ENCODE measurements at regions not wholly inside any gene's neighbourhood (a gene's known extent, or its start where the extent isn't known, plus 50 kb on each side); places are given as distances from the start of the nearest gene placed in this dataset.

DNA sequence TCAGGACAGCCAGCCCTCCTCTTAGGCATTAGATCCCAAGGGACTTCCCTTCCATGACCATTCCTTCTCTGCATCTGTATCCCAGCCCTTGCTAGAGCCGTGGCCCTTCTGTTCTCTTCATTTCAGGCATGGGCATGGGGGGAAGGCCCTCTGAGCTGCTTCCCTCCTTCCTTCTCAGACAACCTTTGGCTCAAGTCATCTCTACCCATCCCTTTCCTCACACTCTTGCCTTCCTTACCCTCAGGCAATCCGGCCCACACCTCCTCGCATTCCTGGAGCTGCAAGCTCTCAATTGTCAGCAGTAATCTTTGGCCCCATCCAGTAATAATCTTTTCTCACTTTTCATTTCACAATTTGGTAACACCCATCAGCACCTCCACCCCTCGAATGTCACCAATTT is 426.9 kb upstream of the JARID2 start:
- DNase-seq (ENCODE audit: low spot score) = no peak

DNA sequence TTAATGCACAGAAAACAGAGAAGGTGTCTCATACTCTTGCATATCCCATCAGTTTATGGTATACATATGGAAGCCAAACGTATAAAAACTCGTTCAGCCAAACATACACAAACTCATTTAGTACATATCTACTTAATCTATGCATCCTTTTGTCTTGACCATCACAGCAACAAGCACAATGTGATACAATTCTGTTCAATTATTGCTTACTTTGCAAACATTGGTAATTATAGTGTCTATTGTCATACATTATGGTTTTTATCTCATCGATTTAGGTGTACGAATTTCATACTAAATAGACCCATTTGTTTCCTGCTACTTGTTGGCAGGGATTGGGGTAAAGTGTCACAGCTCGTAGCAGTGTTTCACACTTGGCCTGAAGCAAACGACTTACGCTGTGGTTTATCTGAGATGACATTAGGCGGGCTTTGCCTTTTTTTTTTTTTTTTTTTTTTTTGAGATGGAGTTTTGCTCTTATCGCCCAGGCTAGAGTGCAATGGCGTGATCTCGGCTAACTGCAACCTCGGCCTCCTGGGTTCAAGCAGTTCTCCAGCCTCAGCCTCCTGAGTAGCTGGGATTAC is 425.9 kb upstream of the JARID2 start:
- DNase-seq (ENCODE audit: low spot score) = no peak

DNA sequence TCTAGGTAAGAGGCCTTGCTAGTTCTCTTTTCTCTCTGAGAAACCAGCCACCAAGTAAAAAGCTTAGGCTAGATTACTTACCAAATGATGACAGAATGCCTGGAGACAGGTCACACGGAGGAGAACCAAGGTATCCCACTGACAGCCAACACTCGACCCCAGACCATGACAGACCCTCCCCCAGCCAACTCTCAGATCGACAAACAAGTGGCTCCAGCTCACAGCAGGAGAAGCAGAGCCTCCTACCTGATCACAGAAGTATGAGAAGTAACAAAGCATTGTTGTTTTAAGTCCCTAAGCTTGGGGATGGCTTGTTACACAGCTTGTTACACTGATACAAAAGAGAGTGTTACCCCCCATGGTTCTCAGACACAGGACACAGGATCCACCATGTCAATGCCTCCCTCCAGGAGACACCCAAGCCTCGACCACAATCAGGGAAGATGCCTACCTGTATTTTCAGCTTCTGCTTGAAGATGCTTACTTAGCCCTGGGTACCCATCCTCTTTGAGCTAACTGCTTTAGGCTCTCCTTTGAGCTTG is 423.8 kb upstream of the JARID2 start:
- no peak for DNase-seq (ENCODE audit: low spot score)

DNA sequence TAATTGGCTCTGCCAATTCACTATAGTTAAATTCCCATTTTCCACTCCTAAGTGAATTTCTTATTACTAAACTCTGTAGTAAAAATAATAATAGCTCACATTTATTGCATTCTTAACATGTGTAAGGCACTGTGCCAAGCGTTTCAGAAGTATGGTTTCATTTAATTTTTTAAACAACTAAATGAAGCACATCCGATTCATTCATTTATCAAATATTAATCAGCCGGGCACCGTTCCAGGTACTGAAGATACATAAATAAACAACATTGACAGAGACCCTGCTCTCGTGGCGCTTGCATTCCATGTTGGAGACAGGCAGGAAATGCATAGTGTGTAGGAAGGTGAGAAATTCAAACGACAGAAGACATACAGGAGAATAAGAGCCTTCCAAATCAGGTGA is 423.2 kb upstream of the JARID2 start:
- DNase-seq (ENCODE audit: low spot score) = no peak

DNA sequence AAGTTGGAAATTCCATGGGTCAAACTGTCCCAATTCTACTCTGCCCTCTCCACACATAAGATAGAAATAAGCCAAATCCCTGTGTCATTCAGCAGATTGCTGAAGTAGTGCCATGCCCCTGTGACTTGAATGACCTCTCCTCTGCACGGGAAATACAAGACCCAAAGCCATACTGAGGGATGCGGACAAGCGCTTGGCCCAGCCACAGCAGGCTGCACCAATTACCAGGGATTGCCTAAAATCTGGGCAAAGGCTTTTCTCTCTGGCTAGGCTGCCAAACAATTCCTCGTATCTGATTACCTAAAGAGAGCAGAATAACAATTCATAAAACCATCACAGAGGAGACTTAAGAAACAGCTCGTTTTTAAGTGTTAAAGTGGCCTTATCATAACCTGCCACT is 421.8 kb upstream of the JARID2 start:
- DNase-seq (ENCODE audit: low spot score) = no peak

DNA sequence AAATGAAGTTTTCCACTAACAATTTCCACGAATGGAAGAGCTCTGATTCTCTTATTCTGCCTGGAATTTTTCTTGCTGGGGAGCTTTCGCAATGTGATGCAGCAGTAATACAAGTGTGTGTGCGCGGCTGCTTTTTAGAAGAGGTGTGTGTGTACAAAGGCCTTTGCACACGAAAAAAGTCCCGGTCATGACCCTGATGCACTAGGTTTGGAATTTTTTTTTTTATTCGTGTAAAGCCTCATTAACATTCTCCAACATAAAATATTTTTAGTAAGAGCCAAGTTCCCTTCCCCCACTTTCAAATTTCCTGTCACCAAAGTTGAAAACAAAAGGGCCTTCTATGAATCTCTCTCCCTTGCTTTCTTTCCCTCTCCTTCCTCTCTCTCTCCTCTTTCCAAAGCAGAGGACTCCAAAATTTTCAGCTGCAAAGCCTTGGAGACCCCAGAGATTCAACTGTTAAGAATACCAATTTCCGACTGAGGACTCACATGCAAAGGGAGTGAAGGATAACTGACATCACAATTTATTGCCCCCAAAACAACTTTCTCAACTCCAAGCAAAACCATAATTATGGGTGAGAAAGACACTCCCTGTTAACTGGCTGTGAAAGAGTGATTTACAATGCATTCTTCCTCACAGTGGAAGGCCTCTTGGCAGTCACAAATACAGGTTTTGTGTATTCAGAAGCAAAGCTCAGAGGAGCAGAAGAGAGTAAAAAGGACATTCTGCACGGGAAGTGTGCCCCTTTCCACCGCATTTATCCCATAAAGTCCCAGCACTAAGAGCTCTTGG is 421.2 kb upstream of the JARID2 start:
- peak; percentile 21 for DNase-seq (ENCODE audit: low spot score)

DNA sequence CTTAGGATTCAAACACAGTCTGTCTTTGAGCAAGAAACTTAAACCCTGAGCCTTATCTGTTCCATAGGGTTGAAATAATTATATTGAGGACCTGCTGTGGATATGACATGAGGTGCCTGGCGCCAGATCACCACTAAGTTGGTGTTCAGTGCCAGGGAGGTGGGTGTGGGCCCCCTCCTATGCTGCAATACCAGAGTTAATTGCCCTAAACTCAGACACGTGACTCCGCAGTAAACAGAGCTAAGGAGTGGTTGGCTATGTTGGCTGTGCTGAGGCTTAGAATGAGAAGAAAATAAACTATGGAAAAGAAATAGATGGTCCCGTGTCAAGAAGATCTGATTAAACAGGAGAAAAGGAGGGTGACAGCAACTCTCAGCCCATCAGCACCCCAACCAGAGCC is 419.4 kb upstream of the JARID2 start:
- DNase-seq (ENCODE audit: low spot score) = no peak

DNA sequence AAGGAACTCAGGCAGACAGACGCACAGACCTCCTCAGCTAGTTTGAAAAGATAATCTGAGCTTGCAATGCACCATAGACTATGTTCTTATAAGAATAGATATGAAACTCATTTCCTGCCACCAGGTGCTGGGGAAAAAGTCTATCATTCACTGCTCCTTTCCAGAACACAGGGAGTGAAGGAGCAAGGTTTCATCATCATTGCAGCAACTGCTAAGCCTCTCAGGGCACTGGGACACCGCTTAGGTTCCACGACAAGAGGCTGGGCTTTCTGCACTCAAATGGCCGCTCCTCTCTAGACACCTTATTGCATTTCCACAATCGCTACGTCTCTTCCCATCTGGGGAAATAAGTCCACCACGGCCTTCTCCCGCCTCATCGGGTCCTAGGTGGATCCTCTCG is 418.5 kb upstream of the JARID2 start:
- DNase-seq (ENCODE audit: low spot score) = no peak

DNA sequence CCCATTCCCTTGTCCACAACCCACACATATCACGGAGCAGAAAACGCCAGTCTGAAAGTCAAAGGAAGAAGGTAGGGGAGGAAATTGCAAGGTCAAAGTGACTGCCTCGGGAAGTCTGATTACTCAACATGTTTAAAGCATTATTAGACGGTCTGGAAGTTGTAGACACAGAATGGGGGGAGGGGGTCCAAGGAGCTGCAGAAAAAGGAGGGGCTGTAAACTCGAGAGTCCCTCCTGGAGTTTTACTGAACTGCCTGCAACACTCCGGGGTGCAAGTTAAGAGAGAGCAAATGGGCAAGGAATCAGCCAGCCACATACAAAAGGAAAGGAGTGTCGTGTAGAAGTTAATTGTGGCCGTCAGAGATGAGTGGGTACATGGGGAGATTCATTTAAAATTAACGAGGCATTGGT is 417.7 kb upstream of the JARID2 start:
- DNase-seq (ENCODE audit: low spot score) = no peak

DNA sequence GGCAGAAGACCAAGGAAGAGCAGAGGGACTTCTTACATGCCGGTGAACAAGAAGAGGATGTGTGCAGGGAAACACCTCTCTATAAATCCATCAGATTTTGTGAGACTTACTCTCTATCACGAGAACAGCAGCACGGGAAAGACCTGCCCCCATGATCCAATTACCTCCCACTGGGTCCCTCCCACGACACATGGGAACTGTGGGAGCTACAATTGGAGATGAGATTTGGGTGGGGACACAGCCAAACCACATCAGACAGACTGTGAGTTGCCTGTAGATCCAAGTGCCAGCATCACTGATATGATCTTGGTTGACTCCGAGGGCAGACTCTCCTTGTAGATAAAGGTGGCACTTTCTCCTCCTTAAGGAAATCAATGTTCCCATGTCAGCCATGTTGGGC is 414.8 kb upstream of the JARID2 start:
- no peak for DNase-seq (ENCODE audit: low spot score)

DNA sequence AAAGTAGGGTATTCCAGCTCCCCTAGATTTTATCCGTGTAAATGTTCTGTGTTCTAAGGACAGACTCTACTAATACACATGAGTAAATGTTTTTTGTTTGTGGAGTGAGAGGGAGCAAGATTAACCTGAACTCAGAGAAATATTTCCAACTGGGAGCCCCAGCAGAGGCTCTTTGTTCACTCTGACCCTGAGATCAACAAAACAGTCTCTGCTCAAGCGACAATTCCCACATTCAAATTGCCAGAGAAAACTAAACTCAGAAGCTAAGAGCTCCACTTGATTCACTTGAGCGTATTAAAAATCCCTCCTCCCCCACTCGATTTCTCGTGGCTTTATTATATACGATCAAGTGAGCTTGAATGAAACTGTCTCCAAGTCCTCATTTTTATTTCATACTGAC is 413.9 kb upstream of the JARID2 start:
- DNase-seq (ENCODE audit: low spot score) = peak; percentile 15

DNA sequence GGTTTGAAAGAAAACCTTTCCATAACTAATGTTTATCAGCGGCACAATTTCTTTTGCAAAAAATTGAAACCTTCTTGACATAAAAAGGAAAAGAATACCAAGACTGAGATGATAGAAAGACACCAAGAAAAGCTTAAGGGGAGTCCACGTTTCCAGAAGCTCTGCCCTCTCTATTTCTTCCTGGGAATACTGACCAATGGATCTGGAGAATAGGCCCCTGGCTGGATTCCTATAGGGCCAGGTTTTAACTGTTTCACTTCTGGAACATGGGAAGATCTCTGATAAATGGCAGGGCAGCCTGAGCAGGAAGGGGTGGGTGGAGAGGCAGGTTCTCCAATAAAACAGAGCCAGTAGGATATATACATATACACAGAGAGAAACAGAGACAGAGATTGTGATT is 413.4 kb upstream of the JARID2 start:
- no peak for DNase-seq (ENCODE audit: low spot score)

DNA sequence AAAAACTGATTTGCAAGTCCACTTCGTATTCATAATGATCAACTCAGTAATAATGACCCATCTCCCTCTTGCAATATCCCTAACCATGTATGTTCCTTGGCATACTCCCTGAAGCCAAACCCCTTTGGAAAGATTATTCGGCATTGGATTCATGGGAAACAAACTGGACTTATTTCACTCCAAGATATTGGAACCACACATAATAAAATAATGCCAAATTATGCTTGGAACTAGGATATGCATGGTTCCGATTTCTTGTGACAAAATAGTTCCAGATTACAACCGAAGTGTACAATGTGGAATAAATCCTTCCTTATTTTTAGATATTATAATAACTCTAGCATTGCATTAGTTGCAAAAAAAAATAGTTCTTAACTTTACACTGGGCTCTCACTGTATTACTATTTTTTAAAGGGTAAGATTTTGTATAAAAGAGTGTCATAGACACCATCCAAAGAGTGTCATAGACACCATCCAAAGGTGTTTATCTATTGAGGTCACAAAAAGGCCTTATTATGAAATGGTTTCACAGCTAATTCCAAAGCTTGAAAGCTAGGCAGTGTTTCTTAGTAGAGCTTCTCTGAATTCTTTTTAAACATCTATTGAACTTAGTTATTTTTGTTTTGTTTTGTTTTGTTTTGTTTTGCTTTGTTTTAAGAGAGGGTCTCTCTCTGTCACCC is 410.9 kb upstream of the JARID2 start:
- DNase-seq (ENCODE audit: low spot score) = no peak

DNA sequence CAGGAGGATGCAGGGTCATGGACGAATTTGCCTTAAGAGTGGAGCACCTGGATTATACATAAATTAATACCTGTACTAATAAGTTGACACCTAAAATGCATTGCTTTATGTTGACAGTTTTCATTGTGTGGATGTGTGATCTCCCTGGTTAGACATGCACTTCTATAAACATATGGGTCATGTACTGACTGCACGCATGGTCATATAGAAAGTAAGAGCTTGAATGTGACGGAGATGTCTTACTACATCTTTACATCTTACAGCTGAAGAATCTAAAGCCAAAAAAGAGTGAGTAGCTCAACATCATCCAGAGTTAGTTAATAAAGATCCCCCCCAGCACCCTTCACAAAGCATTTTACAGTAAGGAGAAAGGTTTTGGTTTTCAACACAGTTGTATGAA is 408.4 kb upstream of the JARID2 start:
- no peak for DNase-seq (ENCODE audit: low spot score)

DNA sequence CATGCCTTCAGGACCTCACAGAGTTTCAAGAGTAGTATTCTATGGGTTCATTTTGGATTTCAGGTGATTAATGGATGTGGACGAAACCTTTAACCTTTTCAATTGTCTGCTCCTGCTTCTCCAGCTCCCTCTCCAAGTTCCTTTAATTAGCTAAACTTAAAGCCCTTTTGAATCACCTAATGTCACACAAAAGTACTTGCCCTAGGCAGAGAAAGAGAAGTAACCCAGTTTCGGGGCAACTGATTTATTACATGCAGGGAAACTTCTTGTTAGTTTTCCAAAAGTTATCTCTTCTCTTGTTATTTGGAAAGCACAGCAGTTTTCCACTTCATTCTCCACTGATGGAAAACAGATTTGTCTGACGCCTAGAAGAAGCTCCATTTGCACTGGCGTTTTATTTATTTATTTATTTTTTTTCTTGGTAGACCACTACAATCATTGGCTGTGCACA is 407.7 kb upstream of the JARID2 start:
- no peak for DNase-seq (ENCODE audit: low spot score)

DNA sequence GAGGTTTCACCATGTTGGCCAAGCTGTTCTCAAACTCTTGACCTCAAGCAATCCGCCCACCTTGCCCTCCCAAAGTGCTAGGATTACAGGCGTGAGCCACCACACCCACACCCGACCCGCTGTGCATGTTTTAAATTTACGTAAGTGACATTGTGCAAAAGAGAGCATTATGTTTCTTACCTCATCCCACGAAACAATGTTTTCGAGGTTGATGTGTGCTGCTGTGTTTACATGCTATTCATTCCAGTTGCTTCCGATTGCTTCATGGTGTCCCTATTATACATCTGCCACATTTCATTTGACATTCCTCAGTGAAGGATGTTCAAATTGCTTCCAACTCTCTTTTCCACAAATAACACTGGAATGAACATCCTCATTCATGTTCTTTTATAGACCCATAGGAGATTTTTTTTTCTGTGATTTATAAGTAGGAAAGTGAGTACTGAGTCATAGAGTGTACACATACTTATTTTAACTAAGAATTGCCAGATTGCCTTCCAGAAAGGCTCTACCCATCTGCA is 403.9 kb upstream of the JARID2 start:
- DNase-seq (ENCODE audit: low spot score) = no peak

DNA sequence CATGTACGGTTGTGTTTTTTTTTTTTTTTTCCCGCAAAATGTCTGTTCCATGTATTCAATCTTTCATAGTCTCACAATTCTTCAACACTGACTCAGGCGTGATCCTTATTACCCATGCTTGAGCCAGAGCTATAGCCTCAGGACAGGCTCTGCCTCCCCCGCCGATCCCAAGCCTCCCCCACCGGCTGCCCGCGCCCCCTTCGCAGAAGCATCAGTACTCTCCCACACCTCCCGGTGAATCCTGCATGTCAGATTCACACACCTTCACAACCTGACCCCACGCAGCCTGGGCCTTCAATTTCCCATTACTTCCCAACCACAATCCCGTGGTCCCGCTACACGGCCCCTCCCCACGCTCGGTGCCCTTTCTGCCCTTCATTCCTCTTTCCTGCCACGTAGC is 401.5 kb upstream of the JARID2 start:
- no peak for DNase-seq (ENCODE audit: low spot score)

DNA sequence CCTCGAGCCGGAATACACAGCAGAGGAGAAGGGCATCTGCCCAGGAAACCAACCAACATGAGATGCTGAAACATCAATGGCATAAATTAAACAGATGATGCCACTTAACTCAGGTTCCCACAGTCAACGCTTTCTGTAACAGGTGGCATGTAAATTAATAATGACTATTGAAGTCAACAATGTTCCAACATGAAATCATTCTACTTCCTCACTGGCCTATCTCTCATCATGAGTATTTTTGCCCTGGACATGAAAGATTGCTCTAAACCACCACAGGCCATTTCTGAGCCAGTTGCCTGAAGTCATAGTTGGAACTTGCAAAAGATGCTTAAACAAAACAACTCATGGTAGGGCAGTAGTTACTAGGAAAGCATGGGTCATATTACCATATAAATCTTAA is 397.9 kb upstream of the JARID2 start:
- DNase-seq (ENCODE audit: low spot score) = no peak

DNA sequence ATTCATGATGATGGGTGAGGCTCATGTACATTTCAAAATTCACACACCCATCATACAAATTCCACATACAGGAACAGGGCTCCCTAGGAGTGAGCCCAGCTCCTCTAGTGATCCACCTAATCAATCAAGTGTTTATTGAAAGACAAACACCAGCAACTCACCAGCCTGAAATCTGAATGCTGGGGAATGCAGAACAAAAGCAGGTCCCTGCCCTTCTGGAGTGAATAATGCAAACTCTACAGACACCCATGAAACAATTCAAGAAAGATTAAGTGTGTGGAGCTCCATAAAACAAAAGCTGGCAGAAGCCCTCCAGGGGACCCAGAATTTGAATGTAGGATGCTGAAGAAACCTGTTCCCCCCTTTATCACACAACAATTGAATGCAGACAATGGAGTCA is 396.7 kb upstream of the JARID2 start:
- no peak for DNase-seq (ENCODE audit: low spot score)

DNA sequence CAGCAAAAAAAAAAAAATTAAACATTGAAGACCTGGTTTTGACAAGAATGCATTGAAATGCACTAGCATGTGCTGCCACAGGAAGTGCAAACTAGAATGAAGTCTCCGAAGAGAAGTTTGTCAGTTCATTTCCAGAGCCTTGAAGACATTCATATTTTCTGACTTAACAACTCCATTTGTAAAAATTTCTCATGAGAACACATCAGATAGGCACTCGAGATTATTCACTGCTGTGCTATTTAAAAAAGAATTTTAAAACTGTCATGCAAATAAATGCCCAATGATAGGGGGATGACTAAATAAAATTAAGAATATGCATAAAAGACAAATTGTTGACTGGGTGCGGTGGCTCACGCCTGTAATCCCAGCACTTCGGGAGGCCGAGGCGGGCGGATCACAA is 394.6 kb upstream of the JARID2 start:
- no peak for DNase-seq (ENCODE audit: low spot score)

DNA sequence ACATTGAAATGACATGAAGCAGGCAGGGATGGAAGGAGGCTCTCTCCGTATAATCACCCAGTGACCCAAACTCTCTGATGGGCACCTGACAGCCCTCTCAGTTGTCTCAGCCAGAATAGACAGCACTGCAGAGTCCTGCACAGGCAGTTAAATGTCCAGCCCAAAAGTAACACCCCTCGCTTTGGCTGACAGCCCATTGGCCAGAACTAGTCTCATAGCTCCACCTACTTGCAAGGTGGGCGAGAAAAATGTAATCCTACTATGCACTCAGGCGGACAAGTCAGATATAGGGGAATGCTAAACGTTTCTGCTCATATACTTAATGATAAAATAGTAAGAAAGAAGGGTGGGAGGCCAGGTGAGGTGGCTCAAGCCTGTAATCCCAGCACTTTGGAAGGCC is 393.5 kb upstream of the JARID2 start:
- DNase-seq (ENCODE audit: low spot score) = no peak

DNA sequence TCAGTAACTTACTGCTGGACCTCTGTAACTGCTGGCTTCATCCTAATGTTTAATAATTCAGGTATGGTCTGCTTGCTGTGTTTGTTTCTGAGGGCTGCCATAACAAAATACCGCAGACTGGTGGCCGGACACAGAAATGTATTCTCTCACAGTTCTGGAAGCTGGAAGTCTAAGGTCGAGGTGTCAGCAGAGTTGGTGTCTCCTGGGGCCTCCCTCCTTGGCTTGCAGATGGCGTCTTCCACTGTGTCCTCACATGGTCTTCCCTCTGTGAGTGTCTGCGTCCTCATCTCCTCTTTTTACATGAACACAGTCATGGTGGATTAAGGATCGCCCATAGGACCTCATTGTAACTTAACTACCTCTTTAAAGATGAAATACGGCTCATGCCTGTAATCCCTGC is 389.7 kb upstream of the JARID2 start:
- DNase-seq (ENCODE audit: low spot score) = no peak

DNA sequence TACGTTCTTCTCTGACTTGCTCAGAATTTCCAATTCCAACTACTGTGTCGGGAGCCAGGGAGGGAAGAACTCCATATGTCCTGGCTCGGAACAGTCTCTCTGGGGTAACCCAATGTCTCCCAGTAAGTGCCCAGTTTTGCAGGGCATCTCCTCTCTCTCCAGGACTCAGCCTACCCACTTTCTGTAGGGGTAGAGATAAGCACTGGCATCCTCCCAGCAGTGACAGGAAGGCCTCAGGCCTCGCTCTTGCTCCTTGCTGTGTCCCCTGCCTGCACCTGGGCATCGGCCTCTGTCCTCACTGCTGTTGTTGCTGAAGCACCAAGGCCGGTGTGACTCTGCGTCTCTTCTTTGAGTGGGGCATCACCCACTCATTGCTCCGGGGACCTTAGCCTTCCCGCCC is 388.9 kb upstream of the JARID2 start:
- DNase-seq (ENCODE audit: low spot score) = no peak
